Hepatocyte (in vitro differentiated cells): ENCODE measurements at regions not wholly inside any gene's neighbourhood (a gene's known extent, or its start where the extent isn't known, plus 50 kb on each side); places are given as distances from the start of the nearest gene placed in this dataset.

Experiments used
- DNase-seq: peaks from one replicate; pipeline ENCODE4 v3.0.0-alpha.2; 2016; ENCODE audit warnings: low spot score
- H2AFZ ChIP-seq: fragments of 200-600 bp; sonication (generic); 2 replicates; pipeline ENCODE4 v1.6.0; 2016; ENCODE audit warnings: antibody characterized with exemption, mild to moderate bottlenecking
- H3K27ac ChIP-seq: fragments of 200-600 bp; sonication (generic); 2 replicates; pipeline ENCODE4 v1.5.1; 2016; ENCODE audit warnings: mild to moderate bottlenecking
- H3K27me3 ChIP-seq: fragments of 200-600 bp; sonication (generic); 2 replicates; pipeline ENCODE4 v1.6.1; 2016
- H3K36me3 ChIP-seq: fragments of 200-600 bp; sonication (generic); replicated peaks from 2 replicates; pipeline ENCODE4 v1.5.1; 2016; ENCODE audit warnings: low read depth; ENCODE audit not compliant: insufficient read depth
- H3K4me1 ChIP-seq: fragments of 200-600 bp; sonication (generic); 2 replicates; pipeline ENCODE4 v1.5.1; 2016; ENCODE audit warnings: mild to moderate bottlenecking, moderate library complexity; ENCODE audit not compliant: insufficient read depth
- H3K4me2 ChIP-seq: fragments of 200-600 bp; sonication (generic); 2 replicates; pipeline ENCODE4 v1.6.0; 2016
- H3K4me3 ChIP-seq: fragments of 200-600 bp; sonication (generic); 2 replicates; pipeline ENCODE4 v1.5.1; 2016; ENCODE audit warnings: mild to moderate bottlenecking
- H3K79me2 ChIP-seq: fragments of 200-600 bp; sonication (generic); 2 replicates; pipeline ENCODE4 v1.6.0; 2017; ENCODE audit warnings: mild to moderate bottlenecking
- H3K9me2 ChIP-seq: fragments of 200-600 bp; sonication (generic); replicated peaks from 2 replicates; pipeline ENCODE4 v1.6.0; 2017; ENCODE audit warnings: mild to moderate bottlenecking; ENCODE audit not compliant: insufficient read depth
- H3K9me3 ChIP-seq: fragments of 200-600 bp; sonication (generic); 2 replicates; pipeline ENCODE4 v1.5.1; 2016; ENCODE audit warnings: low read depth, mild to moderate bottlenecking
- H4K20me1 ChIP-seq: fragments of 200-600 bp; sonication (generic); 2 replicates; pipeline ENCODE4 v1.6.0; 2016; ENCODE audit warnings: mild to moderate bottlenecking; ENCODE audit not compliant: insufficient read depth, poor library complexity, severe bottlenecking
- EZH2 ChIP-seq: fragments of 200-600 bp; sonication (generic); IDR thresholded peaks from 2 replicates; pipeline ENCODE4 v1.6.1; 2016; ENCODE audit warnings: antibody characterized with exemption, mild to moderate bottlenecking, borderline replicate concordance
- EZH2phosphoT487 ChIP-seq: fragments of 200-600 bp; sonication (generic); IDR thresholded peaks from one replicate; pipeline ENCODE4 v1.6.1; 2018; ENCODE audit warnings: antibody characterized with exemption, mild to moderate bottlenecking, low read depth, moderate library complexity; ENCODE audit not compliant: unreplicated experiment, severe bottlenecking
- WGBS: methylation state at CpG from one replicate; pipeline ENCODE4 v1.1.6; 2016; ENCODE audit warnings: low lambda C conversion rate; ENCODE audit errors: missing lambda C conversion rate; 5-methylcytosine and 5-hydroxymethylcytosine counted together
- TF ChIP-seq, protein P1 (sequence below): fragments of 200-600 bp; sonication (generic); IDR thresholded peaks from 2 replicates; pipeline ENCODE4 v1.5.1; 2016; ENCODE audit warnings: antibody characterized with exemption, mild to moderate bottlenecking; ENCODE audit not compliant: poor library complexity

DNA sequence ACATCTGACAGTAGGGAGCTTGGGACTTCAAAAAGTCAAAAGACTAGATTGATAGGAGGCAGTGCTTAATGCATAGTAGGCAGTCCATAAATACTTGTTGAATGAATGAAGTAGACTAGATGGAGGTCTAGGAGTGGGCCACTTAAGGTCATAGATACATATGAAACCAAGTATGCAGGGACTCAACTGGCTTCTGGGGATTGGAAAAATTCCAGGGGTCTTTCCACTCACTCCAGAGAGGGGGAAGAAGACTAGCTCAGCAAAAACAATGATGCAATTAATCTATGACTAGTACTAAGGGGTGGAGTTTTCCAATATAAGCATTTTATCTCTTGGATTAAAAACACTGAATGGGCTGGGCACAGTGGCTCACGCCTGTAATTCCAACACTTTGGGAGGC, 298.3 kb upstream of the XYLT1 start:
- Histone ChIP-seq H3K36me3 (no peaks in the 10 kb centered on the region), H4K20me1 (no peaks in the 10 kb centered on the region), H2AFZ (no peak overlapping the region), H3K9me2 (no peaks in the 10 kb centered on the region), H3K4me3 (no peak overlapping the region), H3K27me3 (no peaks in the 10 kb centered on the region), H3K9me3 (no peaks in the 10 kb centered on the region), H3K27ac (no peak overlapping the region), H3K4me2 (no peak overlapping the region), H3K79me2 (no peaks in the 10 kb centered on the region), H3K4me1 (no peaks in the 10 kb centered on the region)
- TF ChIP-seq, protein P1, sequence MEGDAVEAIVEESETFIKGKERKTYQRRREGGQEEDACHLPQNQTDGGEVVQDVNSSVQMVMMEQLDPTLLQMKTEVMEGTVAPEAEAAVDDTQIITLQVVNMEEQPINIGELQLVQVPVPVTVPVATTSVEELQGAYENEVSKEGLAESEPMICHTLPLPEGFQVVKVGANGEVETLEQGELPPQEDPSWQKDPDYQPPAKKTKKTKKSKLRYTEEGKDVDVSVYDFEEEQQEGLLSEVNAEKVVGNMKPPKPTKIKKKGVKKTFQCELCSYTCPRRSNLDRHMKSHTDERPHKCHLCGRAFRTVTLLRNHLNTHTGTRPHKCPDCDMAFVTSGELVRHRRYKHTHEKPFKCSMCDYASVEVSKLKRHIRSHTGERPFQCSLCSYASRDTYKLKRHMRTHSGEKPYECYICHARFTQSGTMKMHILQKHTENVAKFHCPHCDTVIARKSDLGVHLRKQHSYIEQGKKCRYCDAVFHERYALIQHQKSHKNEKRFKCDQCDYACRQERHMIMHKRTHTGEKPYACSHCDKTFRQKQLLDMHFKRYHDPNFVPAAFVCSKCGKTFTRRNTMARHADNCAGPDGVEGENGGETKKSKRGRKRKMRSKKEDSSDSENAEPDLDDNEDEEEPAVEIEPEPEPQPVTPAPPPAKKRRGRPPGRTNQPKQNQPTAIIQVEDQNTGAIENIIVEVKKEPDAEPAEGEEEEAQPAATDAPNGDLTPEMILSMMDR: no peak
- no peak for TF ChIP-seq EZH2
- TF ChIP-seq EZH2phosphoT487: no peak
- DNase-seq: no peak
- WGBS: 85% methylated on average over 1 of the region's 1 CpG

GRCh38 chr16:17768257-17768656, 297.5 kb upstream of the XYLT1 start:
- 39% methylated on average over 1 of the region's 1 CpG for WGBS
- H3K4me3 ChIP-seq: no peak overlapping the region
- no peaks in the 10 kb centered on the region for H4K20me1 ChIP-seq
- no peak overlapping the region for H2AFZ ChIP-seq
- no peak for DNase-seq
- H3K4me2 ChIP-seq: no peak overlapping the region
- peaks cover 5% of the 10 kb centered on the region for H3K27me3 ChIP-seq
- no peaks in the 10 kb centered on the region for H3K36me3 ChIP-seq
- H3K9me3 ChIP-seq: no peaks in the 10 kb centered on the region
- H3K79me2 ChIP-seq: no peaks in the 10 kb centered on the region
- no peaks in the 10 kb centered on the region for H3K4me1 ChIP-seq
- no peak overlapping the region for H3K27ac ChIP-seq
- TF ChIP-seq EZH2 (no peak), EZH2phosphoT487 (no peak)
- TF ChIP-seq, protein P1: no peak
- no peaks in the 10 kb centered on the region for H3K9me2 ChIP-seq

- TF ChIP-seq EZH2: no peak
- TF ChIP-seq, protein P1: no peak
- TF ChIP-seq EZH2phosphoT487: no peak
- Histone ChIP-seq H3K9me3 (no peaks in the 10 kb centered on the region), H3K79me2 (no peaks in the 10 kb centered on the region), H3K4me3 (no peak overlapping the region), H3K9me2 (no peaks in the 10 kb centered on the region), H3K36me3 (no peaks in the 10 kb centered on the region), H3K4me2 (no peak overlapping the region), H3K4me1 (no peaks in the 10 kb centered on the region), H3K27me3 (peaks cover 7% of the 10 kb centered on the region), H2AFZ (no peak overlapping the region), H3K27ac (no peak overlapping the region), H4K20me1 (no peaks in the 10 kb centered on the region)
- DNase-seq: no peak
- WGBS: 55% methylated on average over 2 of the region's 2 CpGs
Observed at GRCh38 chr16:17766012-17766411, 295.3 kb upstream of the XYLT1 start.
